ENCODE measurements at regions not wholly inside any gene's neighbourhood (a gene's known extent, or its start where the extent isn't known, plus 50 kb on each side); places are given as distances from the start of the nearest gene placed in this dataset.

DNA sequence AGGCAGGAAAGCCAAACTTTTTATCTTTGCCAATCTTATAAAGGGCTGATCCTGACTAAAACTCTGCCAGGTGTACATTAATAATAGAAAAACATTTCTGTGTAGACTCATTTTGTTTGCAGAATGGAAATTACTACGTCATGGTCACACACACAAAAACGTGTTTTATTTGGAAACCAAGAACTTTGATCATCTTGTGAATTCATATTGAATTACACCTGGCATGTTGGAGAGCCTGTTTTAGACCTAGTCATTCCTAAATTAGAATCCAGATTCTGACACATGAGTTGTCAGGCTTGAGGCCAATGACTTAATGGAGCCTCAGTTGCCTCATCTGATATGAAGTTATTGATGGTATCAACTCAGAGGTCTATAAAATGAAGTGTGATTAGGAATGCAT, 235.6 kb upstream of the TENM4 start:
- H3K9me3 ChIP-seq: no peaks in the 10 kb centered on the region
- 33 to 45% methylated on average over 2 of the region's 2 CpGs for WGBS, 2 donors
- H3K4me1 ChIP-seq: peaks cover 0 to 66% (median 3%) of the 10 kb centered on the region in 3 donors
- H3K36me3 ChIP-seq: no peaks in the 10 kb centered on the region
- TF ChIP-seq, protein P1, sequence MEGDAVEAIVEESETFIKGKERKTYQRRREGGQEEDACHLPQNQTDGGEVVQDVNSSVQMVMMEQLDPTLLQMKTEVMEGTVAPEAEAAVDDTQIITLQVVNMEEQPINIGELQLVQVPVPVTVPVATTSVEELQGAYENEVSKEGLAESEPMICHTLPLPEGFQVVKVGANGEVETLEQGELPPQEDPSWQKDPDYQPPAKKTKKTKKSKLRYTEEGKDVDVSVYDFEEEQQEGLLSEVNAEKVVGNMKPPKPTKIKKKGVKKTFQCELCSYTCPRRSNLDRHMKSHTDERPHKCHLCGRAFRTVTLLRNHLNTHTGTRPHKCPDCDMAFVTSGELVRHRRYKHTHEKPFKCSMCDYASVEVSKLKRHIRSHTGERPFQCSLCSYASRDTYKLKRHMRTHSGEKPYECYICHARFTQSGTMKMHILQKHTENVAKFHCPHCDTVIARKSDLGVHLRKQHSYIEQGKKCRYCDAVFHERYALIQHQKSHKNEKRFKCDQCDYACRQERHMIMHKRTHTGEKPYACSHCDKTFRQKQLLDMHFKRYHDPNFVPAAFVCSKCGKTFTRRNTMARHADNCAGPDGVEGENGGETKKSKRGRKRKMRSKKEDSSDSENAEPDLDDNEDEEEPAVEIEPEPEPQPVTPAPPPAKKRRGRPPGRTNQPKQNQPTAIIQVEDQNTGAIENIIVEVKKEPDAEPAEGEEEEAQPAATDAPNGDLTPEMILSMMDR (IDR thresholded peaks at IDR 0.05): no peak
- no peak for TF ChIP-seq POLR2A (IDR thresholded peaks at IDR 0.05)
- intact Hi-C loops (cut with DNase I): no loop called here
- peaks cover 0 to 11% (median 0%) of the 10 kb centered on the region in 4 donors for H3K27me3 ChIP-seq
- no peak for DNase-seq
- no peak overlapping the region for H3K4me3 ChIP-seq
- H3K27ac ChIP-seq: no peak overlapping the region

DNA sequence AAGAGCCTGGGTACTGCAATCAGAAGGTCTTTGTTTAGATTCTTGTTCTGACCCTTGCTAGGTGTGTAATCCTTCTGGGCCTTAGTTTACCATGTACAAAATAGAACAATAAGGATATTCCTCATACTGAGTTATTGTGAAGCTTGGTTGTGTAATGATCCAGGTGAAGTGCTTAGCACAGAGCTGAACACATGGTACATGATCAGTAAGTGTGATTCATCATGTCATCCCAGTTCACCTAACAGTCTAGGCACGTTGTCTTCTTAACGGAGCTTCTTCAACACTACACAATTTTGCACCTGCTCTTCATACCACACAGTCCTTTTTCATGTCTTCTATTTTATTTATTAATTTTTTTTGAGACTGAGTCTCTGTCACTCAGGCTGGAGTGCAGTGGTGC, 234.3 kb upstream of the TENM4 start:
- Histone ChIP-seq H3K9me3 (no peaks in the 10 kb centered on the region), H3K36me3 (no peaks in the 10 kb centered on the region), H3K27ac (no peak overlapping the region), H3K4me1 (peaks cover 4 to 78% (median 9%) of the 10 kb centered on the region in 3 donors), H3K27me3 (peaks cover 0 to 6% (median 0%) of the 10 kb centered on the region in 4 donors), H3K4me3 (no peak overlapping the region)
- no peak for DNase-seq
- 23 to 53% methylated on average over 2 of the region's 2 CpGs for WGBS, 2 donors
- no peak for TF ChIP-seq POLR2A (IDR thresholded peaks at IDR 0.05)
- TF ChIP-seq, protein P1 (IDR thresholded peaks at IDR 0.05): no peak
- intact Hi-C loops (cut with DNase I): no loop called here

DNA sequence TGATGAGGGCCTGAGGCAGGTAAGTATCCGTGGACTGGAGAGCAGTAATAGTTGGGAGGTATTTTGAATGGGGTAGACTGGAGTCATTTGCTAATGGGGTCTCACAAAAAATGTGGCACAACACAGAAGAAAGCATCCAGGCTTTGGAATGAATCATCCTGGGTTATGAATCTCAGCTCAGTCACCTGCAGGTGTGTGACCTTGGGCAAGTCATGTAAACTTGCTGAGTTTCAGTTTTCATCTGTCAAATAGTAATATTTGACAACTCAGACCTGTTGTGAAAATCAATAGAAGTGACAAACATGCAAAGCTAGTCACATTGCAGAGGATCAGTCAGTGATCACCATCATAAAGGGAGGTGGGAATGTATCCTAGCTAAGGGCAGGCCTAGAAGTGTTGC, 232.0 kb upstream of the TENM4 start:
- WGBS, 2 donors: 64 to 89% methylated on average over 1 of the region's 1 CpG
- intact Hi-C loops (cut with DNase I): no loop called here
- no peaks in the 10 kb centered on the region for H3K27me3 ChIP-seq
- no peak for TF ChIP-seq POLR2A (IDR thresholded peaks at IDR 0.05)
- TF ChIP-seq, protein P1 (IDR thresholded peaks at IDR 0.05): no peak
- peaks cover 8 to 81% (median 12%) of the 10 kb centered on the region in 3 donors for H3K4me1 ChIP-seq
- no peaks in the 10 kb centered on the region for H3K36me3 ChIP-seq
- no peak overlapping the region for H3K27ac ChIP-seq
- H3K9me3 ChIP-seq: no peaks in the 10 kb centered on the region
- H3K4me3 ChIP-seq: no peak overlapping the region
- DNase-seq: no peak

DNA sequence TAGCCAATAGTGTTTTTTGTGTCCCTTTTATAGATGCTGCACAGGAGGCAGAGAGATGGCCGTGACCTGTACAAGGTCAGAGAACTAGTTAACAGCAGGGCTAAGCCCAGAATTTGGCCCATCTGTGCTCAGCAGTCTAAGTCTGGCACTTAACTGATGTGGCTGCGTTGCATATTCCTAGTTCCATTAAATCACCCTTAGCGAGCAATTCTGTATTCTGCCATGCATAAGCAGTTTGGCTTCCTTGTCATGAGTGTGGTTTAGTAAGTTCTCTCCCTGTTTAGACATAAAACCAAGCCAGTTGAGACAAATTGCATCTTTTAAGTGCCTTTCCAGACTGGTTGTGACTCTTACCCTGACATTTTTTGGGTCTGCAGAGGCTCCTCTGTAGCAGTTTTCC, 230.6 kb upstream of the TENM4 start:
- TF ChIP-seq, protein P1 (IDR thresholded peaks at IDR 0.05): no peak
- no peak for TF ChIP-seq POLR2A (IDR thresholded peaks at IDR 0.05)
- Histone ChIP-seq H3K36me3 (no peaks in the 10 kb centered on the region), H3K4me3 (no peak overlapping the region), H3K27ac (peak overlapping the region in 3 of 4 donors; percentile 37 to 78 (median 63)), H3K9me3 (no peaks in the 10 kb centered on the region), H3K27me3 (no peaks in the 10 kb centered on the region), H3K4me1 (peaks cover 9 to 81% (median 21%) of the 10 kb centered on the region in 3 donors)
- WGBS, 2 donors: 22 to 51% methylated on average over 3 of the region's 3 CpGs
- no peak for DNase-seq
- intact Hi-C loops (cut with DNase I): no loop called here

DNA sequence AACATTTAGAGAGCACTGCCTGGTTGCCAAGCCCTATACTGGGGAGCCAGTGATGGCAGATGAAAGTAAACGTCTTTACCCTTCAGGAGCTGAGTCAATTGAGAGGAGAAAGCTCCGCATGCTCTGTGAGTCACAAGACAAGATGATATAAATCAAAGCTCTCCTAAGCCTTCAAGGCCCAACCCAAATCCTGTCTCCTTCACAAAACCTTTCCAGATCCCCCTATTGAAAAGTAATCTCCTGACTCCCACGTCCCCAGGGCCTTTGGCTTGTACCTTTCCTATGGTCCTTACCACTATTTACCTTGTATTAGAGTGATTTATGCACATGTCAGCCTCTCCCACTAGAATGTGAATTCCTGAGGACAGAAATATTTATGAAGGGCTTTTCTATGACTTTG, 230.1 kb upstream of the TENM4 start:
- Histone ChIP-seq H3K9me3 (no peaks in the 10 kb centered on the region), H3K27ac (peak overlapping the region in 2 of 4 donors; percentile 78 to 79), H3K4me1 (peaks cover 9 to 82% (median 21%) of the 10 kb centered on the region in 3 donors), H3K36me3 (no peaks in the 10 kb centered on the region), H3K27me3 (no peaks in the 10 kb centered on the region), H3K4me3 (no peak overlapping the region)
- WGBS, 2 donors: 26% methylated on average over 3 of the region's 3 CpGs
- intact Hi-C loops (cut with DNase I): no loop called here
- TF ChIP-seq, protein P1 (IDR thresholded peaks at IDR 0.05): no peak
- TF ChIP-seq POLR2A (IDR thresholded peaks at IDR 0.05): no peak
- no peak for DNase-seq
